GM12878 (cell line): ENCODE measurements at regions not wholly inside any gene's neighbourhood (a gene's known extent, or its start where the extent isn't known, plus 50 kb on each side); places are given as distances from the start of the nearest gene placed in this dataset.

Experiments used
- CHD2 ChIP-seq: IDR thresholded peaks from 2 replicates; pipeline ENCODE4 v1.6.1; 2011; ENCODE audit warnings: low read depth, low read length, improper control_type of control experiment, borderline replicate concordance
- CHD4 ChIP-seq: fragments of 200-600 bp; sonication (generic); IDR thresholded peaks from 2 replicates; pipeline ENCODE4 v1.6.1; 2016; ENCODE audit warnings: mild to moderate bottlenecking
- CREB1 ChIP-seq: IDR thresholded peaks from 2 replicates; pipeline ENCODE4 v1.6.1; 2012; ENCODE audit warnings: low read depth, mild to moderate bottlenecking, inconsistent platforms
- CTCF ChIP-seq, 3 experiments: IDR thresholded peaks in 2 of 3; conservative IDR thresholded peaks in 1 of 3; 2 replicates each; pipeline ENCODE4 v1.5.1; 2011; ENCODE audit warnings: low read depth in 3 of 3, low read length in 3 of 3, mild to moderate bottlenecking in 3 of 3, control low read depth in 2 of 3, moderate library complexity in 2 of 3, inconsistent platforms in 1 of 3, mixed read lengths in 1 of 3; ENCODE audit not compliant: control insufficient read depth in 2 of 3, insufficient read depth in 1 of 3; ENCODE audit errors: extremely low read depth in 1 of 3
- EP300 ChIP-seq, 2 experiments: fragments of 150-350 bp in 1 of 2; IDR thresholded peaks; 2 replicates each; pipeline ENCODE4 v1.6.1; 2011 to 2012; ENCODE audit warnings: low read depth in 2 of 2, low read length in 2 of 2, borderline replicate concordance in 1 of 2, improper control_type of control experiment in 1 of 2, inconsistent platforms in 1 of 2; ENCODE audit not compliant: control insufficient read depth in 1 of 2
- EZH2 ChIP-seq: IDR thresholded peaks from 2 replicates; pipeline ENCODE4 v1.6.1; 2012; ENCODE audit warnings: low read depth, mild to moderate bottlenecking, control low read depth, inconsistent platforms, low read length, borderline replicate concordance; ENCODE audit not compliant: control insufficient read depth
- HDAC6 ChIP-seq: fragments of 200-600 bp; sonication (generic); IDR thresholded peaks from one replicate; pipeline ENCODE4 v1.8.0; 2017; ENCODE audit warnings: antibody characterized with exemption; ENCODE audit not compliant: unreplicated experiment
- HDGF ChIP-seq: fragments of 450-650 bp; IDR thresholded peaks from 2 replicates; pipeline ENCODE4 v1.6.1; 2016; ENCODE audit warnings: antibody characterized with exemption
- MTA2 ChIP-seq: fragments of 450-650 bp; IDR thresholded peaks from 2 replicates; pipeline ENCODE4 v1.6.1; 2016; ENCODE audit warnings: low read depth, mild to moderate bottlenecking, moderate library complexity
- POLR2A ChIP-seq: IDR thresholded peaks from 2 replicates; pipeline ENCODE4 v1.6.1; 2011; ENCODE audit warnings: low read depth, mild to moderate bottlenecking, low read length
- POLR2AphosphoS5 ChIP-seq: IDR thresholded peaks from 2 replicates; pipeline ENCODE4 v1.6.1; 2011; ENCODE audit warnings: mild to moderate bottlenecking, low read length, inconsistent platforms
- TCF3 ChIP-seq: IDR thresholded peaks from 2 replicates; pipeline ENCODE4 v1.6.1; 2012; ENCODE audit warnings: low read depth, mild to moderate bottlenecking, low read length, borderline replicate concordance; ENCODE audit not compliant: insufficient read depth
- ZBTB11 ChIP-seq: fragments of 450-650 bp; formaldehyde crosslinking; IDR thresholded peaks from 2 replicates; pipeline ENCODE4 v1.5.0; 2022; ENCODE audit warnings: mild to moderate bottlenecking, missing genetic modification characterization
- ZNF687 ChIP-seq: fragments of 450-650 bp; IDR thresholded peaks from 2 replicates; pipeline ENCODE4 v1.6.1; 2017; ENCODE audit warnings: mild to moderate bottlenecking, moderate library complexity

GRCh38 chr10:6362879-6363278, 160.1 kb downstream of the PFKFB3 start:
- TF ChIP-seq CHD4, result no peak
- no peak for TF ChIP-seq CTCF (IDR thresholded peaks at IDR 0.05 in 2 of 3, conservative IDR thresholded peaks at IDR 0.05 in 1 of 3; ENCODE audit: control insufficient read depth in 2 of 3, extremely low read depth in 1 of 3, insufficient read depth in 1 of 3, low read depth in 3 of 3, low read length in 3 of 3)
- TF ChIP-seq CHD2, result no peak
- TF ChIP-seq POLR2A, result no peak
- no peak for TF ChIP-seq POLR2AphosphoS5
- no peak for TF ChIP-seq ZNF687
- no peak for TF ChIP-seq EZH2
- no peak for TF ChIP-seq EP300 (IDR thresholded peaks at IDR 0.05; ENCODE audit: borderline replicate concordance in 1 of 2, control insufficient read depth in 1 of 2, low read depth in 2 of 2, low read length in 2 of 2)
- TF ChIP-seq MTA2, result no peak
- TF ChIP-seq ZBTB11 (CRISPR knock-in tag), result no peak
- TF ChIP-seq CREB1, result no peak
- no peak for TF ChIP-seq TCF3
- no peak for TF ChIP-seq HDAC6
- TF ChIP-seq HDGF, result no peak
